HG03139 (cell line): ENCODE measurements at regions not wholly inside any gene's neighbourhood (a gene's known extent, or its start where the extent isn't known, plus 50 kb on each side); places are given as distances from the start of the nearest gene placed in this dataset.

Experiments used
- ATAC-seq: cut with Tn5 transposase; IDR thresholded peaks from one replicate; pipeline ENCODE4 v1.9.1; 2021; ENCODE audit not compliant: unreplicated experiment

GRCh38 chr2:38174131-38174530 is 98.2 kb upstream of the CYP1B1 start:
- no peak for ATAC-seq

DNA sequence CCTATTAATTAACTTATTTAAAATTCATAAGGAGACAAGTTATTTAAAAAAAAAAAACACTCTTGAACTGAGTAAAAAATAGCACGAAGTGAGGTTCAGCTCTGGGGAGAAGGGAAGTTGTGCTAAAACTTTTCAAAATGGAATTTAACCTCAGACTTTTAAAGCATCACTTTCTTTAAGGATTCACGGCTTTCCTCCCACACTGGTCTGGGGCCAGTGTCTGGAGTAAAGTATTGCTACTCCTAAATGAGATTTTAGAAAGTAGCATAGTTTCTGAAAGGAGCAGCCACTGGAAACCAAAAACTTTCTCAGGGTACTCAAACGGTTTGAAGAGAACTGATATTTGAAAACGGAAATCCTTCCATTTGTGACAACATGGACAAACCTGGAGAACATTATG is 97.7 kb upstream of the CYP1B1 start:
- no peak for ATAC-seq

GRCh38 chr2:38171208-38171855 is 95.4 kb upstream of the CYP1B1 start:
- no peak for ATAC-seq

GRCh38 chr2:38170733-38171132 is 94.8 kb upstream of the CYP1B1 start:
- no peak for ATAC-seq

DNA sequence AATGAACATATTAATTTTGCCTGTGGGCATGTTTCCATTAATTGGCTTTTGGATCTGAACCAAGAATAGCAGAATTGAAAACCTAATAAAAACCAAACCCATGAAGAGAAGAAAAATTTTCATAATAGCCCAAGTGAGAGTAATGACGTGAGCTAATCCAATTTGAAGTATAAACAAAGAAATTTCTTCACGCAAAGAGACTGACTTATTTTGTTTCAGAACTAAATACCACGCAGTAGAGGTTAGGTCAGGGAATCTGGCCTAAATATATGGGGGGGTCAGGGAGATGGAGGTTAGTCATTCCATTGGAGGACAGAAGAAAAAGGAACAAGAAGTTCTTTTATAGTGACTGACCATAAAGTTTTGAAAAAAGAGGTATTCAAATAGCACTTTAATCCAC is 94.1 kb upstream of the CYP1B1 start:
- no peak for ATAC-seq

DNA sequence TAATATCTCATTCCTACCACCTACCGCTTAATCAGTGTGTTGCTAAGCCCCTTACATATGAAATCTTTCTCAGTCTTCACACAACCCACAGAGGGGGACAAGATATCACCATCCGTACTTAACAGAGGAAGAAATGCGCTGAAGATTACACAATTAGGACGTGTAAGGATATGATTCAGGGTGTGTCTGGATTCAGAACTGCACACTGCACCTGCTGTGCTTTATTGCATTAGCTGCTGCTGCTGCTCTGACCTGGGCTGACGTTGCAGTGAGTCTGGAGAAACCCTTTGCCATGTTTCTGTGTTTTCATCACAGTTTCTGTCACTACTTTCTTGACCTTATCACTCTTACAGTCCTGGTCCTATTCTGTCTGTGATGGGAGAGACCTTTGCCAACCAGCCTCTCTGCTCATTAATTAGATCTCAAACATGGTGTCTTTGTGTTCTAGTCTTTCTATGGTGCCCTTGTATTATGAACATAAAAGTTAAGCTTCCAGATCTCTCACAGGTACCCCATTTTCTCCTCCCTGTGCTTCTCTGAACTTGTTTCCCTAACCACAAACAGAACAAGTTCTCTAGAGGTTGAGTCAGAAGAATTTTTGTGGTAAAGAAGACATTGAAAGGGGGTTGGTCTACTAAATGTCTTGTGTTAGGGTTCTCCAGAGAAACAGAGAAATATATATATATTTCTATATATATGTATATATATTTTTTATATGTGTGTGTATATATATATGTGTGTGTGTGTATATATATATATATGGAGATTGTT is 92.9 kb upstream of the CYP1B1 start:
- no peak for ATAC-seq

DNA sequence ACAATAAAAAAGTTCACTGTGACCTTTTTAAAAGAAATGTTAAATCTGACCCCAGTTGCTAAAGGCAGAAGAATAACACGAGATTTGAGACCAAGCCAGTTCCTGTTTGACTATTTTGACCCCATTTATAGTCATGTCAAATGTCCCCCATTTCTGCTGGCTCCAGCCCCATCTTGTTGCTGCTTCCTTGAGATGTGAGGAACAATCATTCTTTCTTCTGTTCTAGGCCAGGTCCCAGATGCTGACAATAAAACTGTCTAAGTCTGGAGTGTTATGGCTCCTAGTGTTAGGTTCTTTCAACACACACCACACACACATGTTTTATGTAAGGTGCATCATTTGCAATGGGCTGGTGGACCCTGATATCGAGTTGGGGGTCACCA is 92.0 kb upstream of the CYP1B1 start:
- ATAC-seq = no peak

DNA sequence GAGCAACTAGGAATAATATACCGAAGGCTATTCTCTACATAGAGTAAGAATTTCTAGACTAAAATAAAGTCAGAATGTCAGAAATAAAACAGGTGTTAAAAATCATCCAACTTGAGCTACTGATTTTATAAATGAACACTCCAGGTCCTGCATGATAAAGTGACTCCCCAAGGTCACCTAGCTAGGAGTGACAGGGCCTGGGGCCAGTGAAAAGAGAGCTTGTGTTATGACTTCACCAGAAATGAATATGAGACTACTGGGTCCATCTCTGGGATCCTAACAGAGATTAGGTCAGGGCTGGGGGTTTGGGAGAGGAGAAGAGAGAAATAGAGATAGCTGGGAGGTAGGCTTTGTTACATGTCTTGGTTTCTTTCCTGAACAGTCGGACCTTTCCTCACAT is 89.7 kb upstream of the CYP1B1 start:
- no peak for ATAC-seq

DNA sequence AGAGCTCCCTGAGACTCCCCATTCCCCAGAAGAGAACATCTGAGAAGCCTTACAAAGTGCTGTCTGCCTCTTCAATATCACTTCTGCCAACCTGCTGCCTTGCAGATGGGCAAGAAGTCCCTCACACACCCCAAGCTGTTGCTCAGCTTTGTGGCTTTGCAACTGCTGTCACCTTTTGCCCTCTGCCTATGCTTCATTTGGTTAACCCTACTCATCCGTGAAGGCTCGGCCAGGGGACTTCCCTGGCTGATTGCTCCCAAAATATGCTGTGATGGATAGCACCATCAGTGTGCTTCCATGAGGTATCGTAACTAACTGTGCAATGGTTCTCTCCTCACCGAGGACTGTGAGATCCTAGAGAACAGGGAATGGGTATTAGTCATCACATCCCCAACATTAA is 88.9 kb upstream of the CYP1B1 start:
- no peak for ATAC-seq

DNA sequence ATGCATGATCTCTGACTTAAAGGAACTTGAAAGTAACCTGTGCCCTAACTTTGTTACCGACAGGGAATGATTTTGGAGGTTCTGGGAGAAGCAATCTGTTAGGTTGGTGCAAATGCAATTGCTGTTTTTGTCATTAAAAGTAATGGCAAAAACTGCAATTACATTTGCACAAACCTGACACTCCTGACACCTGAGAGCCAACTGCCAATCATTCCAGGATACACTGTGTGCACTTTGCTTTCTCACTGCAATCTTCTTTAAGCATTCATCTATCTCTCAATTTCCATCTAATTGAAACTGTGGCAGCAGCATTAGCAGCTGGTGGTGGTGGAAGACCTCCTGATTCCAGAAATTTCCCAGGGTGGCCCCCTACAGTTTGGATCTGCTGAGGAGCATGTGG is 87.6 kb upstream of the CYP1B1 start:
- no peak for ATAC-seq

DNA sequence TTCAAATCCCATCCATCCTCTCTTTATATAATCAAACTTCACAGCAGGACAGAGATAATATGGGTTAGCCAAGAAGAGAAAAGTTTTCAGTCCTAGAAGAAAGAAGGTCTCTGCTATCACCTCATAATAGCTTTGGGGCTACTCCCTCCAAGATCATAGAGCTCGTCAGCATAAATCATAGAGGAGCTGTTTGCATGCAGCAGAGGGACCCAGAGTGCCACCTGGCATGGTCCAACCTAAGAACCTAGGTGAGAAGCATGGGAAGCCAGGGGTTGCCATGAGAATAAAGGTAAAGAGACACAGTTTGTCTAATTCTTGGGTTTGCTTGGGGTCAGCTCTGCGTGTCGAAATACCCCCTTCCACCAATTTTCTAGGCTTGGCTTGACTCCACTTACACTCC is 87.1 kb upstream of the CYP1B1 start:
- no peak for ATAC-seq

DNA sequence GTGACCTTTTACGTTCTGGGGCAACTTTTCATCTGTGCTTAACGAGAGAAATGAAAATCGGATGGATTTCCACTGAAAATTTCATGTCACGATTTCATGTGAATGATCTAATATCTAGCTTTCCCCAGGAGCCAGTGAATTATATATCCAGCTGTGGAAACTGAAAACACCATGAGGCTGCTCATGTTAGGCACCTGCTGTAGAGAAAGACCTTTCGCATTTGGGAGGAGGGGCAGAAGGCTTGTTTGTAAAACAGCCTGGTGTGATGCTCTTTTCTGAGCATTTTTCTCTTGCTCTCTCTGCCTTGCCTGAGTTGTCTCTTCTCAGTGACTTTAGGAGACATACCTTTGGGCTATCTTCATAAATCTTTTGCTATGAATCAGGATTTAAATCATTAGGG is 84.6 kb upstream of the CYP1B1 start:
- ATAC-seq = no peak

DNA sequence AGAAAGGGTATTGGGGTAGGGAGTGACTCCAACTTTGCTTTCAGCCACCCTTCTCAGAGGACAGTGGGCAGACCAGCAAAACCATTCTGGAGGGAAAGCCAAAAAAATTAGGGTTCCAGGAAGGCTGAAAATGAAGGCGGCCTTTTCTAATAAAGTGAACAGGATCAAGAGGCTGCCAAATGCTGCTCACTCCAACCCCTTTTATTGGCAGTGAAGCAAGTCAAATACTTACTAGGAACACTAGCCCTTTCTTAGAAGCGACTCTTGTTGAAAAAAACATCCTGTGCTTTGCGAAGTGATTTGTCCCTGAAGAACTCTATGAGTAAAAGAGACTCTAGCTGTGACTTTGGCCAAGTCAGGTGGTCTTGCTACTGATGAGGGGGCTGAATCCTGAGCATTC is 83.6 kb upstream of the CYP1B1 start:
- no peak for ATAC-seq

DNA sequence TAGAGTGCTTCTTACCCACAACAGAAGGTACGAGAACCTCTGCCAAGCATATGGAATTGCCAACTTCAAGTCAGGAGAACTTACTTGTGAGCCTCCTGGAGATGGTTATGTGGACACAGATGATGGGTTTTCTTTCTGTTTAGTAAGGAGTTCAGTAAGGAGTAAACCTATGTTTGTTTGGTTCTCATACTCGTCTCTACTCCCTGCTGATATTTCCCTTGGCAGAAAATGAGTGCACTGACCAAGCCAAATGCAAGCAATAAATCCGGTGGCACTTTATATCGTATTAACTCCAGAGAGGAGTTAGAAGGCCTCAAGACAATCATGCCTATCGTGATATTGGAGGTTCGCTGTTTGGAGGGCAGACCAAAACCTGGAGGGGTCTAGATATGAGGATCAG is 83.2 kb upstream of the CYP1B1 start:
- no peak for ATAC-seq

- ATAC-seq = no peak
Observed at GRCh38 chr2:38158378-38159118, 82.6 kb upstream of the CYP1B1 start.

DNA sequence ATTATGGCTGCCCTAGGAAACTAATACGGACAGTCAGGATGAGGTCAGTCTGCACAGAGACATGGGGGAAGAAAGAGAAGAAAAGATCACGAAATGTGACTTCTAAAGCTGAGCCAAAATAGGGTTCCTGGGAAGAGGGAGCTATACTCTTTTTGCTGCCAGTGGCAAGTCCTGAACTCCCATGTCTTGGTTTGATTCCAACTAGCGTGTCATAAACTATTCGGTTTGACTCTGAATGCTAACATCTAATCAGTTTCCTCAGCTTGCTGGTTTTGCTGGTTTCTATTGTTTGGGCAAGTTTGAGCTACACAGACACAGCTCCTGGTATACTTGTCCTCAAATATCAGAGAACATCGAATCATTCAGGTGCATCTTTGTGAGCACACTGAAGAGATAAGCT is 80.5 kb upstream of the CYP1B1 start:
- no peak for ATAC-seq

- ATAC-seq = no peak
Observed at GRCh38 chr2:38155015-38155414, 79.1 kb upstream of the CYP1B1 start.

- ATAC-seq = no peak
Observed at GRCh38 chr2:38154395-38154794, 78.4 kb upstream of the CYP1B1 start.

- no peak for ATAC-seq
Observed at GRCh38 chr2:38153476-38154135, 77.7 kb upstream of the CYP1B1 start.

DNA sequence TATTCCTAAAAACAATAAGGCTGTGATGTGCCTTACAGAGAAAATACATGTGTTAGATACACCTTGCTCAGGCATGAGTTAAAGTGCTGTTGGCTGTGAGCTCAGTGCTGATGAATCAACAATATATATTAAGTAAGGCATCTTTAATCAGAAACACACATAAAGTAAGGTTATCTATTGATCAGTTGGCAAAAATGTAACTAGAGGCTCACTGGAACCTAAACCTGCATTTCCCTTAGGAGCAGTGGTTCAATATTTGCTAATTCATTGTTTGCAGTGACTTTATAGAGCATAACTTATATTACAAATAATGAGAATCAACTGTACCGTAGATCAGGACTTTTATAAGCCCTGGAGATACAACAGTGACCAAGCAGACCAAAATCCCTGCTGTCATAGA is 77.0 kb upstream of the CYP1B1 start:
- no peak for ATAC-seq

GRCh38 chr2:38152035-38152434 is 76.1 kb upstream of the CYP1B1 start:
- no peak for ATAC-seq

- no peak for ATAC-seq
Observed at GRCh38 chr2:38149531-38149930, 73.6 kb upstream of the CYP1B1 start.
